T-helper 2 cell treated with Interferon-gamma antibody and Interleukin-4, amounts not matched to agents 5 μg/mL and 100 μg/mL, for 36 hours (primary cell): ENCODE measurements at regions not wholly inside any gene's neighbourhood (a gene's known extent, or its start where the extent isn't known, plus 50 kb on each side); places are given as distances from the start of the nearest gene placed in this dataset.
A peak's percentile ranks its signal among the peaks of the same experiment; 100 is the strongest.
"Not testable (repeated sequence)": the region's sequence is repeated elsewhere in the genome, so short reads cannot be mapped to it uniquely, and the experiment has no call there.

ENCODE experiments used
- DNase-seq: peaks from one replicate; pipeline ENCODE4 v3.0.0; 2021; ENCODE audit warnings: low spot score
- H3K27ac Mint-ChIP-seq: one replicate; pipeline ENCODE4 v1.8.0; 2021; ENCODE audit warnings: mild to moderate bottlenecking, mixed read lengths
- H3K27me3 Mint-ChIP-seq: one replicate; pipeline ENCODE4 v1.8.0; 2021; ENCODE audit warnings: low read depth, mixed read lengths
- H3K36me3 Mint-ChIP-seq: one replicate; pipeline ENCODE4 v1.8.0; 2021; ENCODE audit warnings: low read depth, mixed read lengths
- H3K4me1 Mint-ChIP-seq: one replicate; pipeline ENCODE4 v1.8.0; 2021; ENCODE audit warnings: low read depth, mixed read lengths
- H3K4me3 Mint-ChIP-seq: one replicate; pipeline ENCODE4 v1.8.0; 2022; ENCODE audit warnings: mild to moderate bottlenecking, moderate library complexity, mixed read lengths
- H3K9me3 Mint-ChIP-seq: one replicate; pipeline ENCODE4 v1.8.0; 2021; ENCODE audit warnings: mixed read lengths

GRCh38 chr14:71764701-71765382, 167.4 kb upstream of the RGS6 start:
- Mint-ChIP-seq H3K27me3 (peaks cover 33% of the 10 kb centered on the region), H3K27ac (no peak overlapping the region), H3K36me3 (no peaks in the 10 kb centered on the region), H3K9me3 (no peaks in the 10 kb centered on the region), H3K4me3 (no peak overlapping the region), H3K4me1 (no peaks in the 10 kb centered on the region)
- no peak for DNase-seq

- no peaks in the 10 kb centered on the region for H3K4me1 Mint-ChIP-seq
- DNase-seq = no peak
- H3K9me3 Mint-ChIP-seq = no peaks in the 10 kb centered on the region
- no peak overlapping the region for H3K4me3 Mint-ChIP-seq
- H3K36me3 Mint-ChIP-seq = no peaks in the 10 kb centered on the region
- H3K27ac Mint-ChIP-seq = no peak overlapping the region
- H3K27me3 Mint-ChIP-seq = peaks cover 33% of the 10 kb centered on the region
Measured at GRCh38 chr14:71765505-71765904, 166.7 kb upstream of the RGS6 start.

- peaks cover 6% of the 10 kb centered on the region for H3K36me3 Mint-ChIP-seq
- no peaks in the 10 kb centered on the region for H3K4me1 Mint-ChIP-seq
- no peak overlapping the region for H3K4me3 Mint-ChIP-seq
- H3K27me3 Mint-ChIP-seq = peaks cover 21% of the 10 kb centered on the region
- no peak for DNase-seq
- no peak overlapping the region for H3K27ac Mint-ChIP-seq
- peaks cover 25% of the 10 kb centered on the region for H3K9me3 Mint-ChIP-seq
Measured at GRCh38 chr14:71770431-71770830, 161.8 kb upstream of the RGS6 start.

- not testable (repeated sequence) for DNase-seq, H3K4me3 Mint-ChIP-seq, H3K27ac Mint-ChIP-seq, H3K4me1 Mint-ChIP-seq, H3K36me3 Mint-ChIP-seq
- H3K9me3 Mint-ChIP-seq = peaks cover 26% of the 10 kb centered on the region
- peaks cover 16% of the 10 kb centered on the region for H3K27me3 Mint-ChIP-seq
Measured at GRCh38 chr14:71771421-71771820, 160.8 kb upstream of the RGS6 start.

GRCh38 chr14:71771996-71772395, 160.2 kb upstream of the RGS6 start:
- H3K4me3 Mint-ChIP-seq, H3K4me1 Mint-ChIP-seq, H3K36me3 Mint-ChIP-seq, H3K27ac Mint-ChIP-seq, DNase-seq: not testable (repeated sequence)
- Mint-ChIP-seq H3K9me3 (peaks cover 26% of the 10 kb centered on the region), H3K27me3 (peaks cover 14% of the 10 kb centered on the region)

GRCh38 chr14:71773898-71774481, 158.2 kb upstream of the RGS6 start:
- H3K27ac Mint-ChIP-seq = no peak overlapping the region
- H3K27me3 Mint-ChIP-seq = peaks cover 6% of the 10 kb centered on the region
- H3K9me3 Mint-ChIP-seq = peaks cover 26% of the 10 kb centered on the region
- no peak for DNase-seq
- H3K4me3 Mint-ChIP-seq = no peak overlapping the region
- peaks cover 6% of the 10 kb centered on the region for H3K36me3 Mint-ChIP-seq
- peaks cover 13% of the 10 kb centered on the region for H3K4me1 Mint-ChIP-seq

- H3K36me3 Mint-ChIP-seq = peaks cover 6% of the 10 kb centered on the region
- H3K4me1 Mint-ChIP-seq = peaks cover 13% of the 10 kb centered on the region
- peak overlapping the region; percentile 16 for H3K4me3 Mint-ChIP-seq
- DNase-seq = peak; percentile 58
- peaks cover 8% of the 10 kb centered on the region for H3K27me3 Mint-ChIP-seq
- peaks cover 26% of the 10 kb centered on the region for H3K9me3 Mint-ChIP-seq
- peak overlapping the region; percentile 37 for H3K27ac Mint-ChIP-seq
Measured at GRCh38 chr14:71776471-71777360, 155.5 kb upstream of the RGS6 start.

- no peak overlapping the region for H3K4me3 Mint-ChIP-seq
- no peak for DNase-seq
- peaks cover 8% of the 10 kb centered on the region for H3K27me3 Mint-ChIP-seq
- no peaks in the 10 kb centered on the region for H3K36me3 Mint-ChIP-seq
- no peak overlapping the region for H3K27ac Mint-ChIP-seq
- peaks cover 13% of the 10 kb centered on the region for H3K4me1 Mint-ChIP-seq
- peaks cover 4% of the 10 kb centered on the region for H3K9me3 Mint-ChIP-seq
Measured at GRCh38 chr14:71780075-71780474, 152.2 kb upstream of the RGS6 start.

GRCh38 chr14:71780822-71781221, 151.4 kb upstream of the RGS6 start:
- no peak overlapping the region for H3K27ac Mint-ChIP-seq
- H3K4me1 Mint-ChIP-seq = peaks cover 13% of the 10 kb centered on the region
- H3K36me3 Mint-ChIP-seq = no peaks in the 10 kb centered on the region
- no peaks in the 10 kb centered on the region for H3K9me3 Mint-ChIP-seq
- H3K27me3 Mint-ChIP-seq = peaks cover 6% of the 10 kb centered on the region
- H3K4me3 Mint-ChIP-seq = no peak overlapping the region
- DNase-seq = no peak

GRCh38 chr14:71783088-71783487, 149.1 kb upstream of the RGS6 start:
- Mint-ChIP-seq H3K27ac (no peak overlapping the region), H3K4me3 (no peak overlapping the region), H3K4me1 (no peaks in the 10 kb centered on the region), H3K36me3 (no peaks in the 10 kb centered on the region), H3K27me3 (peaks cover 6% of the 10 kb centered on the region), H3K9me3 (no peaks in the 10 kb centered on the region)
- no peak for DNase-seq

- H3K27ac Mint-ChIP-seq = no peak overlapping the region
- H3K9me3 Mint-ChIP-seq = no peaks in the 10 kb centered on the region
- H3K4me1 Mint-ChIP-seq = no peaks in the 10 kb centered on the region
- H3K27me3 Mint-ChIP-seq = peaks cover 8% of the 10 kb centered on the region
- no peak overlapping the region for H3K4me3 Mint-ChIP-seq
- DNase-seq = no peak
- no peaks in the 10 kb centered on the region for H3K36me3 Mint-ChIP-seq
Measured at GRCh38 chr14:71783786-71784185, 148.4 kb upstream of the RGS6 start.

GRCh38 chr14:71789005-71789404, 143.2 kb upstream of the RGS6 start:
- Mint-ChIP-seq H3K4me3 (no peak overlapping the region), H3K27me3 (peaks cover 12% of the 10 kb centered on the region), H3K36me3 (no peaks in the 10 kb centered on the region), H3K27ac (no peak overlapping the region), H3K9me3 (no peaks in the 10 kb centered on the region), H3K4me1 (no peaks in the 10 kb centered on the region)
- DNase-seq = no peak

- H3K4me1 Mint-ChIP-seq = no peaks in the 10 kb centered on the region
- no peaks in the 10 kb centered on the region for H3K9me3 Mint-ChIP-seq
- no peak overlapping the region for H3K4me3 Mint-ChIP-seq
- H3K36me3 Mint-ChIP-seq = no peaks in the 10 kb centered on the region
- DNase-seq = no peak
- H3K27ac Mint-ChIP-seq = no peak overlapping the region
- peaks cover 21% of the 10 kb centered on the region for H3K27me3 Mint-ChIP-seq
Measured at GRCh38 chr14:71799841-71800240, 132.4 kb upstream of the RGS6 start.

GRCh38 chr14:71800878-71801277, 131.4 kb upstream of the RGS6 start:
- Mint-ChIP-seq H3K4me1 (no peaks in the 10 kb centered on the region), H3K4me3 (no peak overlapping the region), H3K9me3 (no peaks in the 10 kb centered on the region), H3K27me3 (peaks cover 17% of the 10 kb centered on the region), H3K36me3 (no peaks in the 10 kb centered on the region), H3K27ac (no peak overlapping the region)
- DNase-seq = no peak
